HG03025 (cell line): ENCODE measurements at regions not wholly inside any gene's neighbourhood (a gene's known extent, or its start where the extent isn't known, plus 50 kb on each side); places are given as distances from the start of the nearest gene placed in this dataset.
"Not testable (repeated sequence)": the region's sequence is repeated elsewhere in the genome, so short reads cannot be mapped to it uniquely, and the experiment has no call there.

Experiments used
- ATAC-seq: cut with Tn5 transposase; IDR thresholded peaks from one replicate; pipeline ENCODE4 v1.9.1; 2021; ENCODE audit warnings: mild to moderate bottlenecking, moderate library complexity; ENCODE audit not compliant: unreplicated experiment, low FRiP score

GRCh38 chr2:64792300-64792699 lies 138.6 kb upstream of the SERTAD2 start:
- ATAC-seq = no peak

- ATAC-seq = no peak
These were observed 139.4 kb upstream of the SERTAD2 start for GRCh38 chr2:64792995-64793639.

GRCh38 chr2:64793701-64794100 lies 140.0 kb upstream of the SERTAD2 start:
- no peak for ATAC-seq

GRCh38 chr2:64794426-64794995 lies 140.8 kb upstream of the SERTAD2 start:
- no peak for ATAC-seq

- ATAC-seq = no peak
These were observed 141.4 kb upstream of the SERTAD2 start for GRCh38 chr2:64795024-64795592.

GRCh38 chr2:64796926-64797325 lies 143.2 kb upstream of the SERTAD2 start:
- no peak for ATAC-seq

- ATAC-seq = no peak
These were observed 144.3 kb upstream of the SERTAD2 start for GRCh38 chr2:64797881-64798575.

GRCh38 chr2:64799592-64800252 lies 146.0 kb upstream of the SERTAD2 start:
- ATAC-seq = no peak

GRCh38 chr2:64803776-64804175 lies 150.1 kb upstream of the SERTAD2 start:
- no peak for ATAC-seq

- ATAC-seq = no peak
These were observed 150.9 kb upstream of the SERTAD2 start for GRCh38 chr2:64804651-64805050.

- ATAC-seq = no peak
These were observed 153.7 kb upstream of the SERTAD2 start for GRCh38 chr2:64807417-64807816.

GRCh38 chr2:64808092-64808491 lies 154.4 kb upstream of the SERTAD2 start:
- ATAC-seq = no peak

GRCh38 chr2:64808754-64809153 lies 155.0 kb upstream of the SERTAD2 start:
- no peak for ATAC-seq

- no peak for ATAC-seq
These were observed 155.5 kb upstream of the SERTAD2 start for GRCh38 chr2:64809216-64809615.

- ATAC-seq = no peak
These were observed 158.6 kb upstream of the SERTAD2 start for GRCh38 chr2:64812285-64812684.

GRCh38 chr2:64814007-64814406 lies 160.3 kb upstream of the SERTAD2 start:
- no peak for ATAC-seq

GRCh38 chr2:64816526-64816925 lies 162.8 kb upstream of the SERTAD2 start:
- not testable (repeated sequence) for ATAC-seq

GRCh38 chr2:64817453-64817852 lies 163.7 kb upstream of the SERTAD2 start:
- no peak for ATAC-seq

GRCh38 chr2:64818664-64819060 lies 164.9 kb upstream of the SERTAD2 start:
- no peak for ATAC-seq

- ATAC-seq = no peak
These were observed 165.6 kb upstream of the SERTAD2 start for GRCh38 chr2:64819361-64819760.
